ENCODE measurements at regions not wholly inside any gene's neighbourhood (a gene's known extent, or its start where the extent isn't known, plus 50 kb on each side); places are given as distances from the start of the nearest gene placed in this dataset.

GRCh38 chr4:74675673-74676279 is 118.5 kb downstream of the BTC start:
- Histone ChIP-seq H3K4me3 (IDR thresholded peaks at IDR 0.05; ENCODE audit: insufficient read depth, low read depth, low read length) (no peak overlapping the region), H3K36me3 (ENCODE audit: insufficient read depth) (no peaks in the 10 kb centered on the region), H3K4me2 (no peak overlapping the region), H3K9ac (no peak overlapping the region), H3K27ac (no peak overlapping the region), H3K27me3 (ENCODE audit: insufficient read depth, low read depth) (no peaks in the 10 kb centered on the region), H4K20me1 (ENCODE audit: insufficient read depth) (no peaks in the 10 kb centered on the region), H2AFZ (ENCODE audit: low read depth) (no peak overlapping the region), H3K4me1 (ENCODE audit: low read depth, poor library complexity, severe bottlenecking) (no peaks in the 10 kb centered on the region), H3K79me2 (ENCODE audit: insufficient read depth, low read depth) (no peaks in the 10 kb centered on the region)
- TF ChIP-seq, protein P1, sequence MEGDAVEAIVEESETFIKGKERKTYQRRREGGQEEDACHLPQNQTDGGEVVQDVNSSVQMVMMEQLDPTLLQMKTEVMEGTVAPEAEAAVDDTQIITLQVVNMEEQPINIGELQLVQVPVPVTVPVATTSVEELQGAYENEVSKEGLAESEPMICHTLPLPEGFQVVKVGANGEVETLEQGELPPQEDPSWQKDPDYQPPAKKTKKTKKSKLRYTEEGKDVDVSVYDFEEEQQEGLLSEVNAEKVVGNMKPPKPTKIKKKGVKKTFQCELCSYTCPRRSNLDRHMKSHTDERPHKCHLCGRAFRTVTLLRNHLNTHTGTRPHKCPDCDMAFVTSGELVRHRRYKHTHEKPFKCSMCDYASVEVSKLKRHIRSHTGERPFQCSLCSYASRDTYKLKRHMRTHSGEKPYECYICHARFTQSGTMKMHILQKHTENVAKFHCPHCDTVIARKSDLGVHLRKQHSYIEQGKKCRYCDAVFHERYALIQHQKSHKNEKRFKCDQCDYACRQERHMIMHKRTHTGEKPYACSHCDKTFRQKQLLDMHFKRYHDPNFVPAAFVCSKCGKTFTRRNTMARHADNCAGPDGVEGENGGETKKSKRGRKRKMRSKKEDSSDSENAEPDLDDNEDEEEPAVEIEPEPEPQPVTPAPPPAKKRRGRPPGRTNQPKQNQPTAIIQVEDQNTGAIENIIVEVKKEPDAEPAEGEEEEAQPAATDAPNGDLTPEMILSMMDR (conservative IDR thresholded peaks at IDR 0.05; ENCODE audit: low read depth, low read length) = peak; percentile 91

- TF ChIP-seq, protein P1 (conservative IDR thresholded peaks at IDR 0.05; ENCODE audit: low read depth, low read length) = no peak
- no peak overlapping the region for H3K27ac ChIP-seq
- no peaks in the 10 kb centered on the region for H3K36me3 ChIP-seq (ENCODE audit: insufficient read depth)
- peaks cover 13% of the 10 kb centered on the region for H3K4me1 ChIP-seq (ENCODE audit: low read depth, poor library complexity, severe bottlenecking)
- no peak overlapping the region for H3K9ac ChIP-seq
- H3K79me2 ChIP-seq (ENCODE audit: insufficient read depth, low read depth) = no peaks in the 10 kb centered on the region
- no peaks in the 10 kb centered on the region for H3K27me3 ChIP-seq (ENCODE audit: insufficient read depth, low read depth)
- no peaks in the 10 kb centered on the region for H4K20me1 ChIP-seq (ENCODE audit: insufficient read depth)
- H3K4me2 ChIP-seq = no peak overlapping the region
- H2AFZ ChIP-seq (ENCODE audit: low read depth) = peak overlapping the region; percentile 20; the same call in 1 of the 2 replicates
- no peak overlapping the region for H3K4me3 ChIP-seq (IDR thresholded peaks at IDR 0.05; ENCODE audit: insufficient read depth, low read depth, low read length)
These were observed 111.6 kb downstream of the BTC start for GRCh38 chr4:74682567-74683359.

GRCh38 chr4:74692972-74693371 is 101.4 kb downstream of the BTC start:
- Histone ChIP-seq H3K27ac (no peak overlapping the region), H3K79me2 (ENCODE audit: insufficient read depth, low read depth) (no peaks in the 10 kb centered on the region), H3K4me2 (no peak overlapping the region), H3K9ac (no peak overlapping the region), H3K27me3 (ENCODE audit: insufficient read depth, low read depth) (no peaks in the 10 kb centered on the region), H4K20me1 (ENCODE audit: insufficient read depth) (no peaks in the 10 kb centered on the region), H2AFZ (ENCODE audit: low read depth) (no peak overlapping the region), H3K4me1 (ENCODE audit: low read depth, poor library complexity, severe bottlenecking) (no peaks in the 10 kb centered on the region), H3K36me3 (ENCODE audit: insufficient read depth) (no peaks in the 10 kb centered on the region), H3K4me3 (IDR thresholded peaks at IDR 0.05; ENCODE audit: insufficient read depth, low read depth, low read length) (no peak overlapping the region)
- TF ChIP-seq, protein P1 (conservative IDR thresholded peaks at IDR 0.05; ENCODE audit: low read depth, low read length) = no peak
